SU-DHL-6 (cell line): ENCODE measurements at regions not wholly inside any gene's neighbourhood (a gene's known extent, or its start where the extent isn't known, plus 50 kb on each side); places are given as distances from the start of the nearest gene placed in this dataset.

Source experiments
- H2AFZ ChIP-seq: fragments of 200-600 bp; sonication (generic); 2 replicates; pipeline ENCODE4 v1.6.1; 2014; ENCODE audit warnings: low read depth, mild to moderate bottlenecking, moderate library complexity, mixed read lengths, antibody characterized with exemption, low read length; ENCODE audit not compliant: severe bottlenecking
- H3F3A ChIP-seq: fragments of 200-600 bp; shearing (Covaris generic); 2 replicates; pipeline ENCODE4 v1.6.0; 2016; ENCODE audit warnings: antibody characterized with exemption, mild to moderate bottlenecking; ENCODE audit not compliant: insufficient read depth
- H3K27ac ChIP-seq: fragments of 200-600 bp; sonication (generic); 2 replicates; pipeline ENCODE4 v1.5.1; 2016; ENCODE audit warnings: low read depth, mild to moderate bottlenecking, low read length, moderate library complexity, mixed read lengths
- H3K27me3 ChIP-seq: fragments of 200-600 bp; sonication (generic), shearing (Covaris generic); 2 replicates; pipeline ENCODE4 v1.6.0; 2014; ENCODE audit warnings: mild to moderate bottlenecking, low read length
- H3K36me3 ChIP-seq: fragments of 200-600 bp; sonication (generic); 2 replicates; pipeline ENCODE4 v1.6.1; 2014; ENCODE audit warnings: mild to moderate bottlenecking, low read length, mixed read lengths
- H3K4me2 ChIP-seq: fragments of 300-600, 200-600 bp; shearing (Covaris generic), sonication (generic); 2 replicates; pipeline ENCODE4 v1.6.0; 2014; ENCODE audit warnings: low read length, low read depth, mild to moderate bottlenecking; ENCODE audit not compliant: poor library complexity, severe bottlenecking
- H3K4me3 ChIP-seq: fragments of 200-600 bp; sonication (generic); 2 replicates; pipeline ENCODE4 v1.5.1; 2014; ENCODE audit warnings: antibody characterized with exemption, low read length, mild to moderate bottlenecking, mixed read lengths; ENCODE audit not compliant: insufficient read depth, poor library complexity, severe bottlenecking
- H3K79me2 ChIP-seq: fragments of 200-600 bp; sonication (generic); 2 replicates; pipeline ENCODE4 v1.6.1; 2014; ENCODE audit warnings: mild to moderate bottlenecking, low read length, moderate library complexity; ENCODE audit not compliant: insufficient read depth
- H3K9ac ChIP-seq: fragments of 200-600 bp; sonication (generic); 2 replicates; pipeline ENCODE4 v1.7.0; 2014; ENCODE audit warnings: mild to moderate bottlenecking, low read length
- H3K9me2 ChIP-seq: fragments of 200-600 bp; sonication (generic); replicated peaks from 2 replicates; pipeline ENCODE4 v1.6.1; 2014; ENCODE audit warnings: low read length; ENCODE audit not compliant: insufficient read depth
- H3K9me3 ChIP-seq: fragments of 200-600 bp; sonication (generic); 2 replicates; pipeline ENCODE4 v1.6.1; 2014; ENCODE audit warnings: low read length, mixed read lengths; ENCODE audit not compliant: insufficient read depth
- H4K20me1 ChIP-seq: fragments of 200-600 bp; sonication (generic); 2 replicates; pipeline ENCODE4 v1.6.1; 2014; ENCODE audit warnings: low read depth, mild to moderate bottlenecking, antibody characterized with exemption, low read length, moderate library complexity, mixed read lengths
- CTCF ChIP-seq: fragments of 200-600 bp; sonication (generic); IDR thresholded peaks from one replicate; pipeline ENCODE4 v1.5.1; 2017; ENCODE audit warnings: antibody characterized with exemption, mild to moderate bottlenecking, low read length, moderate library complexity; ENCODE audit not compliant: insufficient read depth, poor library complexity, severe bottlenecking
- EZH2phosphoT487 ChIP-seq: fragments of 200-600 bp; sonication (generic), shearing (Covaris generic); conservative IDR thresholded peaks from 2 replicates; pipeline ENCODE4 v1.6.1; 2018; ENCODE audit warnings: mild to moderate bottlenecking, antibody characterized with exemption, low read length, moderate library complexity, mixed read lengths

GRCh38 chr22:33213383-33214075, 155.3 kb upstream of the SYN3 start:
- H4K20me1 ChIP-seq, result no peaks in the 10 kb centered on the region
- no peaks in the 10 kb centered on the region for H3K27me3 ChIP-seq
- no peak overlapping the region for H3K4me3 ChIP-seq
- no peak overlapping the region for H3K9ac ChIP-seq
- H3K9me3 ChIP-seq, result no peaks in the 10 kb centered on the region
- H3K4me2 ChIP-seq, result no peak overlapping the region
- H3F3A ChIP-seq, result no peaks in the 10 kb centered on the region
- no peaks in the 10 kb centered on the region for H3K36me3 ChIP-seq
- no peaks in the 10 kb centered on the region for H3K79me2 ChIP-seq
- H3K9me2 ChIP-seq, result no peaks in the 10 kb centered on the region
- no peak overlapping the region for H3K27ac ChIP-seq
- H2AFZ ChIP-seq, result no peak overlapping the region
- TF ChIP-seq EZH2phosphoT487 (no peak), CTCF (no peak)

GRCh38 chr22:33209930-33210784, 152.0 kb upstream of the SYN3 start:
- TF ChIP-seq EZH2phosphoT487 (no peak), CTCF (no peak)
- no peaks in the 10 kb centered on the region for H4K20me1 ChIP-seq
- H3K27me3 ChIP-seq, result no peaks in the 10 kb centered on the region
- H3F3A ChIP-seq, result no peaks in the 10 kb centered on the region
- H3K9ac ChIP-seq, result no peak overlapping the region
- H3K9me3 ChIP-seq, result no peaks in the 10 kb centered on the region
- H3K4me2 ChIP-seq, result no peak overlapping the region
- H2AFZ ChIP-seq, result peak overlapping the region; percentile 50
- no peak overlapping the region for H3K4me3 ChIP-seq
- H3K36me3 ChIP-seq, result no peaks in the 10 kb centered on the region
- no peak overlapping the region for H3K27ac ChIP-seq
- H3K79me2 ChIP-seq, result no peaks in the 10 kb centered on the region
- H3K9me2 ChIP-seq, result no peaks in the 10 kb centered on the region

GRCh38 chr22:33204408-33204807, 146.2 kb upstream of the SYN3 start:
- Histone ChIP-seq H3K4me3 (no peak overlapping the region), H2AFZ (no peak overlapping the region), H3K4me2 (no peak overlapping the region), H3K79me2 (no peaks in the 10 kb centered on the region), H3K9me3 (no peaks in the 10 kb centered on the region), H4K20me1 (no peaks in the 10 kb centered on the region), H3K9me2 (no peaks in the 10 kb centered on the region), H3K27ac (no peak overlapping the region), H3K27me3 (no peaks in the 10 kb centered on the region), H3F3A (no peaks in the 10 kb centered on the region), H3K36me3 (no peaks in the 10 kb centered on the region), H3K9ac (no peak overlapping the region)
- no peak for TF ChIP-seq CTCF
- no peak for TF ChIP-seq EZH2phosphoT487
